ENCODE measurements at regions not wholly inside any gene's neighbourhood (a gene's known extent, or its start where the extent isn't known, plus 50 kb on each side); places are given as distances from the start of the nearest gene placed in this dataset.
"Not testable (repeated sequence)": the region's sequence is repeated elsewhere in the genome, so short reads cannot be mapped to it uniquely, and the experiment has no call there.

- no peak for DNase-seq
Observed at GRCh38 chr6:15758631-15759215, 95.9 kb upstream of the DTNBP1 start.

GRCh38 chr6:15755526-15755925 lies 92.7 kb upstream of the DTNBP1 start:
- DNase-seq = no peak

DNA sequence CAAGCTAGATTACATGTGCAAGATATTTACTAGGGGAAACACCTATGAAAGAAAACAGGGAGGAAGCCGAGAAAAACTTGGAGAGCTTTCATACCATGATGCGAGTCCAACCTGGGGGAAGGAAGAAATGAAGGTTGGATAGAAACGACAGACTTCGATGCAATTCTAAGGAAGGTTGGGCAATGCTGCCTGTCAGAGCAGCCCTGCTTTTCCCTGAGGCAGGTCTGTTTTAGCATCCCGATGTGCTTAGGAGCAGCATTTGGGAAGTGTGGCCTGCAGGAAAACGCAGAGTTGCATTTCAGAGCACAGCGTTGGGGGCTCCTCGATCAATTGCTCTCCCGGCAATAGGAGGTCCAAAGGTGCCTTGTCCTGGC lies 91.9 kb upstream of the DTNBP1 start:
- DNase-seq = no peak

- no peak for DNase-seq
Observed at GRCh38 chr6:15754035-15754705, 91.3 kb upstream of the DTNBP1 start.

DNA sequence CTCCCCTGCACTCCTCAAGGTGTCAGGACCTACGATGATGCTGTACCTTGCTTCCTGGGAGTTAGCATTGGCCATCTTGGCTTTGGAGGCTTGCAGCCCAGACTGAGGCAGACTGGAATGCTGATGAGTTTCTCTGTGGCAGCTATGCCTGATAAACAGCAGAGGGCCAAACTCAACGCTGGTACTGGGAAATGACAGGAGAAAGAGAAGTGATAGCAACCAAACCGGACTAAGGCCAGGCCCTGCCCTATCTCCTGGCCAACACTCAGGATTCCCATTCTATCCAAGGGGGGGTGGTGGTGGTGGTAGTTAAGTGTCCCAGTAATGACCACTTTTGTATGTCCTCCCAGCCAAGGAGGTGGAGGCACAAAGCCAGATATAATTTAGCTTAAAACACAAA lies 90.0 kb upstream of the DTNBP1 start:
- DNase-seq = no peak

DNA sequence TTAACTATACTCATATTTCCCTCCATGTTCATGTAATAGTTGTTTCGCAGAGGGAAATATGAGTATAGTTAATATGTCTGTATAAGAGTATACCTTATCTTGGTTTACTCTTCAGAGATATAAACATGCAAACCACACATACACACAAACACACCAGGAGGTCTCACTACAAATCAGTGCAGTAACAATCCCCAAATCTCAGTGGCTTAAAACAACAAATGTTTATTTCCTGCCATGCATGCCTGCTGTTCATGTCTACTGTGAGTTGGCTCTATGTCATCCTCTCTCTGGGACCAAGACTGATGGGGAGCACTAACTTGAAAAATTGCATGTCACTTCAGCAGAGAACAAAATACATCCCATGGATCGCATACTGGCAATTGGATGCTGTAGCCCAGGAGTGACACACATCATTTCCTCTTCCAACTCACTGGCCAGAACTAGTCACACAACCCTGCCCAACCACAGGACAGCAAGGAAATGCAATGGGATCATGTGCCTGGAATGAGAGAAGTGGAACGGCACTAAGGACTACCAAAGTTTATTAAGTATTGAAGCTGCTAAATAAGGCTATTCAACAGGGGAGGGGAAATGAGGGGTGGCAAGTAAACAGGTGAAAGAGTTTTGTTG lies 89.0 kb upstream of the DTNBP1 start:
- no peak for DNase-seq

- DNase-seq = no peak
Observed at GRCh38 chr6:15748341-15748740, 85.5 kb upstream of the DTNBP1 start.

DNA sequence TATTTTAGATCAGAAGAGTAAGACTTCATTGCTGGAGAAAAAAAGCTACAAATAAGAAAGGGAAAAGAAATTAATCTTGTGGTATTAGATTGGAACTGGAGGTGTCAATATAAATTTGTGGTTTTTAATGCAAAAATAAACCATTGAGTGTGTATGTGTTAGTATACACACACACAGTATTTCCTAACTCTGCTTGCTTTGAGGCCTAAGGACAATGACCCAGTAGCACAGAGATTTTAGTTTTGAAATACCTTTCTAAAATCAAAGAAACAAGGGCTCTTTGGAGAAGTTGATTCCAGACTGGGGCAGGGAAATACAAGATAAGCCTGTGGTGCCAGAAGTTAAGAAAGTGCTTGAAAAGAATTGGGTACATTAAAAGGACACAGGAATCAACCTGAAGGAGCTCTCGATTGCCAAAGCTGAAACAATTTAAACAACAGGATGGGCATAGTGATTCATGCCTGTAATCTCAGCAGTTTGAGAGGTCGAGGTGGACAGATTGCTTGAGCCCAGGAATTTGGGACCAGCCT lies 84.6 kb upstream of the DTNBP1 start:
- no peak for DNase-seq

GRCh38 chr6:15745781-15746180 lies 83.0 kb upstream of the DTNBP1 start:
- DNase-seq = no peak

GRCh38 chr6:15744818-15745402 lies 82.1 kb upstream of the DTNBP1 start:
- no peak for DNase-seq

DNA sequence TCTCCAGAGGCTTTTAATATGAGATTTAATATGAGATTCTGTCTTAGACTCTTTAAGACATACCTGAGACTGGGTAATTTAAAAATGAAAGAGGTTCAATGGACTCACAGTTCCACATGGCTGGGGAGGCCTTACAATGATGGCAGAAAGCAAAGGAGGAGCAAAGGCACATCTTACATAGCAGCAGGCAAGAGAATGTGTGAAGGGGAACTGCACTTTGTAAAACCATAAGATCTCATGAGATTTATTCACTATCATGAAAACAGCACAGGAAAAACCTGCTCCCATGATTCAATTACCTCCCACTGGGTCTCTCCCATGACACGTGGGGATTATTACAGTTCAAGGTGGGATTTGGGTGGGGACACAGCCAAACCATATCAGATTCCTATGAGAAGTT lies 79.2 kb upstream of the DTNBP1 start:
- not testable (repeated sequence) for DNase-seq

DNA sequence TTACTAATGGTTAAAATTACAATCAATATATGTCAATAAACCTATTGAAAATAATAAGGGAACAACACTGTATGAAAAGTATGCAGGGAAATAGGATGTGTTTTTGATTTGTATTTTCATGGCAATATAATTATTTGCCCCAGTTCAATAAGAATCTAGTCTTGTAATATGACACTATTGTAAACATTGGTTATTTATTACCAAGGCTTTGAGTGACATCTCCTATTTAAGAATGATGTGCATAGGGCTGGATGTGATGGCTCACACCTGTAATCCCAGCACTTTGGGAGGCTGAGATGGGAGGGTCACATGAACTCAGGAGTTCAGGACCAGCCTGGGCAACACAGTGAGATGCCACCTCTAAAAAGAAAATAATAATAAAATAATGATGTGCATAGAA lies 78.6 kb upstream of the DTNBP1 start:
- DNase-seq = no peak

DNA sequence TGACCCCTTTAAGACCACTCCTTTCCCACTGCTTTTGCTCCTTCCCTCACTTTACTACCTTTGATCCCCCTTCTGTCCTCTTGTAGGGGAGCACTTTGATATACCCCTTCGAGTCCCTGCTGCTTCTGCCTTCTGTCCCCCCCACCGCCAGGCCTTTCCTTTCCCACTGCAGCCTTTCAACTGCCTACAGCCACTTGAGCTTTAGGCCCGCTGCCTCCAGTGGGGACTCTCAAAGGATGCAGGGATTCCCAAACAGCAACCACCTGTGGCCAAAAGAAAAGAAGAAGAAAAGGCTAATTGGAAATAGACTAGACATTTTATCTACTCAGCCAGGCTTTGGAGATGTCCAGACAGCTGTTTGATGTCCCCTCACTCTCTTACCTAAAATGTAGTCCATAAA lies 77.0 kb upstream of the DTNBP1 start:
- no peak for DNase-seq

GRCh38 chr6:15739353-15739752 lies 76.5 kb upstream of the DTNBP1 start:
- DNase-seq = no peak

DNA sequence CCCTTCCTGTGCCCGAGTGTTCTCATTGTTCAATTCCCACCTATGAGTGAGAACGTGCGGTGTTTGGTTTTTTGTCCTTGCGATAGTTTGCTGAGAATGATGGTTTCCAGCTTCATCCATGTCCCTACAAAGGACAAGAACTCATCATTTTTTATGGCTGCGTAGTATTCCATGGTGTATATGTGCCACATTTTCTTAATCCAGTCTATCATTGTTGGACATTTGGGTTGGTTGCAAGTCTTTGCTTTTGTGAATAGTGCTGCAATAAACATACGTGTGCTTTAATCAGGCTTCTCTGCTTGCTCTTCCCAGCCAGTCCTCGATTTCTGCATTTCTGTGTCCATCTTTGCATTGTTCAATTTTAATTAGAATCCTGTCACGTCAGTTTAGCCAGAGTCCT lies 75.4 kb upstream of the DTNBP1 start:
- DNase-seq = not testable (repeated sequence)

- no peak for DNase-seq
Observed at GRCh38 chr6:15736297-15736696, 73.5 kb upstream of the DTNBP1 start.

- no peak for DNase-seq
Observed at GRCh38 chr6:15735567-15736265, 72.9 kb upstream of the DTNBP1 start.

DNA sequence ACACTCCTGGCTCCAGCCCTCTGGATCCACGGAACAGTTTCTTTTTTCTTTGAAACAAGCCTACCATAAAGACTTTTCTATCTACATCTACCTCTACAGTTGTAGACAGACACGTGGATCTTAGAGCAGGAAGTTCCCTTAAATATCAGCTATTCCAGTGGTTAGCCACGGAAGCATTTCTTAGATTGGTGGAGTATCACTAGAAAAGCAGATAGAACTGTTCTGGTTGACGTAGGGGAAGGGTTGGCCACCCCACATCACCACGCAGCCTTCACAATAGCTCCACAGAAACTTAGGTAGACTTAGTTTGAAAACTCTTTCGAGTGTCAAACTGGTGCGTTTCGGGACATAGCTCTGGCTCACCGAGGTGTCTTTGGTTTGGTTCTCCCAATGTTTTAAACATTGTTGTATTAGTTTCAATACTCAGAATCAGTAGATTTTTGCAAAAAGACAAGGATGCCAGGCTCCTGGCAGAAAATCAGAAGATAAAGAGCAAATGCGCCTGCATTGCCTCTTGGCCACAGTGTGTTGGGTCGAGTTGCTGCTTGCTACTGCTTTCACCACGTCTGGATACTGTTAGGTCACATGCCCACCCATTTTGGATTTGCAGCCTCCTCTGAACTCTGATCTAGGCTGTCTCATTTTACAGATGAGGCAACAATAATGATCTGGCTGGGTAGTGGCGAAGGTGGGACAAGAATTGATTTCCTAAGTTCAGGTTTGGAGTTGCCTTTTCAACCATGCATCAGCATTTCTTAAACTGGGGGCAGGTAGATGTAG lies 71.5 kb upstream of the DTNBP1 start:
- DNase-seq = no peak

GRCh38 chr6:15730922-15731321 lies 68.1 kb upstream of the DTNBP1 start:
- no peak for DNase-seq

GRCh38 chr6:15730442-15730841 lies 67.6 kb upstream of the DTNBP1 start:
- DNase-seq = no peak

DNA sequence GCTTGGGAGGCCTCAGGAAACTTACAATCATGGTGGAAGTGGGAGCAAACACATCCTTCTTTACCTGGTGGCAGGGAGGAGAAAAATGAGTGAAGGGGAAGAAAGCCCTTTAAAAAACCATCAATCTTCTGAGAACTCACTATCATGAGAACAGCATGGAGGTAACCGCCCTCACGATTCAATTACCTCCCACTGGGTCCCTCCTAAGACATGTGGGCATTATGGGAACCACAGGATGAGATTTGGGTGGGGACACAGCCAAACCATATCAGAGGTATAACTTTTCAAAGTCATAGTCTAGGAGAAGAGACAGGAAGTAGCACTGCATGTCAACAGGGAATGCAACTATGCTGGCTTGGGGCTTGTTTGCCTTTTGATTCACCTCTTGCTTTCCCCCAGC lies 59.9 kb upstream of the DTNBP1 start:
- DNase-seq = no peak

DNA sequence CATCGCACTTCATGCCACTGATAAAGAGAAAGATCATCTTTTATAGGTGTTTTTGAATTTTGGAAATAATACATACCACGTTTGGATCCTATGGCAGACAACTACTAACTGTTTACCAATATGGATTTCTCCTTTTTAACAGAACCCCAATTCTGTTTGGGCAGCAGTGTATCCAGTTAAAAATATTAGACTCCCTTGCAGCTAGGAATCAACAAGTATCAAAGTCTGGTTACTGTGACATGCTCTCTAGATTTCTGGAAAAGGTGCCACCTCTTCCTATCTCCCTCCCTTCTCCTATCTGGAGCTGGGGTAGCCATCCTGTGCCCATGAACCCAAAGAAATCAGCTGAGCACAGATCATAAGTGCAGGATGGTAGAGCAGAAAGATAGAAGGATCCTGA lies 54.1 kb upstream of the DTNBP1 start:
- DNase-seq = no peak

DNA sequence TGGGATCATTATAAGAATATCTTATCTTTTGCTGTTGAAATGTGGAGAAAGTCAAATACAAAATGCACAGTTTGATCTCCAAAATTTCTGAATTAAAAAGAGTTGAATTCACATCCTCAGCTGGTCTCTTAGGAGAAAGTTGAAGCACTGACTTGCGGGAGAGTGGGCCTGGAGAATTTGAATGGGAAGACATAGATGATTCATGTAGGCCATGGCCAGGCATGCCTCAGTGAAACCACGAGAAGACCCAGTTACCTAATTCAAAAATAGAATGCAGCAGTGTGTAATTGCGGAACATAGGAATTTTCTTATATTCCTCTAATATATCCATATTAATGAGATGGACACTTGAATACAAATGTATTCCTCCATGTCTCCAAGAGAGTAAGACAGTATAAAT lies 53.0 kb upstream of the DTNBP1 start:
- no peak for DNase-seq
